ENCODE measurements at regions not wholly inside any gene's neighbourhood (a gene's known extent, or its start where the extent isn't known, plus 50 kb on each side); places are given as distances from the start of the nearest gene placed in this dataset.

DNA sequence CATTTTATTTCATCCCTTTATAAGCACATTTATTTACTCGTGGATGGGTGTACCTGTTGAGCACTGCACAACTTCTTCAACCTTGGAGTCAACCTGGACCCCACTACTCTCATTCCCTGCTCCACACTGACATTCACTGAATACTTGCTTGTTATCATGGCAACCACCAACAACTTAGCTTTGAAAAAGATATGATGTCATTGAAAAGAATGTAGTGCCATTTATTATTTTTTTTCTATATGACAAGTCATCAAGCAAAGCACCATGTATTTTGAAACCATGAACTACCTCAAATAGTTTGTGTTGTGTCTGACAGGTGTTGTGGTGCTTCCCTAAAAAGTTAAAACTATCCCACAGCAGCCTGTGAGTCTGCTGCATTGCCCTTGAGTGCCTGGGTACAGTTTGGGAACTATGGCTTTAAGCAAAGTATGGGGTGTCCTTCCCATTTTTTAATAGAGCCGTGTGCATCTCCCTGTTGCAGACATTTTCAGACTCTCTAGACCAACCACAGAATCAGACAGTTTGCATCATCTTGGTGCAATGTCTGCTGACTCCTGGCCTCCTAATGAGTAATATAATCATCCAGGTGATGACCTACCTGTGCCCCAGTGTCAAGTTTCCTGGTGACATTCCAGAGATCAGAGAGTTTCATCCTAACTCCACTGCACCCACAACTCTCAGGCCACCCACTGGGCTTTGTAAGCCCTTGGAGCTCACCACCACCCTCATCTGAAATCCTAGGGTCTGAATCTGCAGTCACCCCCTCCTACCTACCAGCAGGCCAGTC is 339.7 kb upstream of the PROX1 start:
- no peak for DNase-seq (ENCODE audit: low spot score)

DNA sequence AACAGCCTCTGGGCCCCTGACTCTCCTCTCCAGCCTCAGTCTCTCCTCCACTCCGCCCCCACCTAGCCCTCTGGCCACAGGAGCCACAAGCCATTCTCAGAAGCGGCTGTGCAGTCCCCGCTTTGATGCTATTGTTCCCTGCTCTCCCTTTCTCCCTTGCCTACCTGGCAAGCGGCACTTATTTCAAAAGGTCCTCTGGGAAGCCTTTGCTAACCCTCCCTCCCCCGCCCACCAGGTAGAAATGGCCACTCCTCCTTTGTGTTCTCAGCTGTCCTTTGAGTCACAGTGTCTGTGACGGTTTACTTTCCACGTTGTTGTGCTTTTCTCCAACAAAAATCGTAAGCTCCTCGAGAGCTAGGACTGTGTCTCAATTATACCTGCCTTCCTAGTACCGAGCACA is 338.4 kb upstream of the PROX1 start:
- no peak for DNase-seq (ENCODE audit: low spot score)

DNA sequence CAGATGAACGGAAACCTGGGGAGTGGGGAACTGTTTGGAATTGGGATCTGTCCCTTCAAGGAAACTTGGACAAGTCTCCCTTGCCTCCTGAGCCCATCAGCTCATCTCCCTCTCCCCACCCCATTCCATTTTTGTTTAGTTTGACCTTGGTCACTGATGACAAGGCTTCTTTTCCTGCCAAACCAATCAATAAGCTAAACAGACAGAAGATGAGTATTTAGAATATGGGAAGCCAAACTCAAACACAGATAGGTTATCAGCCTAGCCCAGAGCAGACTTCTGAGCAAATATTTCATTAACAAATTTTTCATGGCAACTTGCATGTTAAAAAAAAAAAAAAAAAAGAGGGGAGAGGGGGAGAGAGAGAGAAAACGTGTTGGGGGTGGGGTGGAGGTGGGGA is 337.2 kb upstream of the PROX1 start:
- no peak for DNase-seq (ENCODE audit: low spot score)

DNA sequence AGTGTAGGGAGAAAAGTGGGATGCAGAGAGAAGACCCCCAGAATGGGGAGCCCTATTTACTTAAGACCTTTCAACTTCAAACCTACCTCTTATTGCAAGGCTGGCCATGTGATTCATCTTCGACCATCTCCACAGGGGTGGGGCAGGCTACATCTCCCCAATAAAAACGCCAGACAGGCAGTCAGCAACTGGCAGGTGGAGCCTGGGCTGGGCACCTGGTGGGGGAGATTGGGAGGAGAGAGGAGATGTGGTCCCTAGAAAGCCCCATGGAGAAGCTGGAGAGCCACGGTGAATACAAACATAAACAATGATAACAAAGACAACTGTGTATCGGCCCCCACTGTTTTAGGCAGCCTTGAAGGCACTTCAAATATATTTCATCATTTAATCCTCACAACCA is 336.7 kb upstream of the PROX1 start:
- DNase-seq (ENCODE audit: low spot score), result no peak

DNA sequence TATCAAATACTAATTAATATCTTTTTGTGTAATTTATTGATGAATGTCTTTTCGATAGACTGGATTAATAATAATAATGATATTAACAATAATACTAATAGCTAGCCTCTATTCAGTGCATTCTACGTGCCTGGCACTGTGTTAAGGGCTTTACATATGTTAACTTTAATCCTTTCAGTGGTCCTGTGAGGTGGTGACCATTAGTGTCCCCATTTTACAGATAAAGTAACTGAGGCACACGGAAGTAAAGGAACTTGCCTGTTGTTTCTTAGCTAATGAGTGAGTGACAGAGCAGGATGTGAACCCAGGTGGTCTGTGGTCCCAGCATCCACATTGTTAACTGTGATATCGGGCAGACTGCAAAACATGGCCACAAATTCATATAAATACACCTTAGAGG is 335.7 kb upstream of the PROX1 start:
- DNase-seq (ENCODE audit: low spot score), result no peak

DNA sequence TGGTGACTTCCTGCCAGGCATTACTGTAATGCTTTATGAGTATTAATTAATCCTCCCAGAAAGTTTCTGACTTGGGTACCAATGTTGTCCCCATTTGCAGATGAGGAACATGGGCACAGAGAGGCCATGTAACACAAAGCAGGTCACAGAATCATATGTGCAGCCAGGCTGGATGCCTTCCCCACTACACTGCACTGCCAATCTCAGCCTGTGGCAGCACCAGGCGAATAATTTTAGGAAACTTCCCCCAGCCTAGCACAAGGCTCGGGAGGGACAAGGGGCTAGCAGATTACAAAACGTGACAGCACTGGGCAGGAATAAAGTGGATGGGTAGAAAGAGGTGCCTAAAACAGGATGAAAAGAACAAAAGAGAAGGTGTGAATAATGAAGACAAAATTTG is 331.7 kb upstream of the PROX1 start:
- DNase-seq (ENCODE audit: low spot score), result no peak

- no peak for DNase-seq (ENCODE audit: low spot score)
Observed at GRCh38 chr1:213656503-213656902, 331.3 kb upstream of the PROX1 start.

DNA sequence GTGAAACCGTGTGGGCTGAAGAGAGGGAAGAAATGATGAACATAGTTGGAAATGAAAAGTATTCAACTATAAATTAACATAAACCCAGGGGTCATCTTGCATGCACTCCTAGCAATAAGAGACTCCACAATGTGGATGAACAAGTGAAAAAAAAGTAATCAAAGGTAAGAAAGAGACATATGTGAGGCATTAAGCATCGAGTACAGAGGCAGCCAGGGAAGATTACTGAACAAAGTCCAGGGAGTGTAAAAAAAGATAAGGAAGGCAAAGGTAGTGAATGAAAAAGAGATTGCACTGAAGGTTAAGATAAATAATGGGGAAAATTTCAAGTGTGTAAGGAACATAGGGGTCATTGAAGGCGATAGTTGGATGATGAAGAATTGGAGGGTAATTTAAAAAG is 330.8 kb upstream of the PROX1 start:
- DNase-seq (ENCODE audit: low spot score), result no peak

DNA sequence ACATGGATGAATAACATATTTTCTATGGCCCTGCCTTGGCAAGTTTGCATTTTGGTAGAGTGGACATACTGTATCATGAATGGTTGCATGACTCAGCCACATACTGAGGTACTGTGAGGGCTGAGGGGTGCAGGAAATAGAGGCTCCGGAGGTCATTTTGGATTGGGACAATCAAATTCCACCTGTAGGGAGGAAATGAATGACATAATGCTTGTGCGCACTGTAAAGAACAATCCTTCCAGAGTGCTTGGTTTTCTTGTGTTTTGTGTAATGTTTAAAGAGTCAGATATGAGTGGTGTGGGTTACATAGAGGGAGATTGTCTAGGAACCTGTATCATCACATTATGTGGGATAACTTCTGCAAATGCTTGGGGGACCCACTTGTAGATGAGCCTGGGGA is 329.9 kb upstream of the PROX1 start:
- no peak for DNase-seq (ENCODE audit: low spot score)

DNA sequence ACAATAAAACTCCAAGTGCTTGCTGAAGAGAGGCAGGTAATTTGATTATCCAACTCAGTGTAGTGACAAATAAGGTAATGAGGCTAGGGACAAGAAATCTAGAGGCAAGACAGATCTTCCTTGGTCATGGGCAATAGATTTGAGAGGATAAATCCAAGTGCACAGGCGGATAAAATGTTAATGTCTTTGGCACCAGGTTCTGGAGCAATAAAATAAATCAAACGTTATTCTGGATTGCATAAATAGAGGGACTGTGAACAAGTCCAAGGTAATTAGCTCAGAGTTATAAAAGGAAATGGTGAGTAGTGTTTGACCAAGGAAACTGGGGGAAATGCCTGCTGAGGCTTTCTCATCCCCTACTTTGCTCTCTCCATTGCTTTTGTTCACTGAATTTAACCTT is 329.3 kb upstream of the PROX1 start:
- no peak for DNase-seq (ENCODE audit: low spot score)

DNA sequence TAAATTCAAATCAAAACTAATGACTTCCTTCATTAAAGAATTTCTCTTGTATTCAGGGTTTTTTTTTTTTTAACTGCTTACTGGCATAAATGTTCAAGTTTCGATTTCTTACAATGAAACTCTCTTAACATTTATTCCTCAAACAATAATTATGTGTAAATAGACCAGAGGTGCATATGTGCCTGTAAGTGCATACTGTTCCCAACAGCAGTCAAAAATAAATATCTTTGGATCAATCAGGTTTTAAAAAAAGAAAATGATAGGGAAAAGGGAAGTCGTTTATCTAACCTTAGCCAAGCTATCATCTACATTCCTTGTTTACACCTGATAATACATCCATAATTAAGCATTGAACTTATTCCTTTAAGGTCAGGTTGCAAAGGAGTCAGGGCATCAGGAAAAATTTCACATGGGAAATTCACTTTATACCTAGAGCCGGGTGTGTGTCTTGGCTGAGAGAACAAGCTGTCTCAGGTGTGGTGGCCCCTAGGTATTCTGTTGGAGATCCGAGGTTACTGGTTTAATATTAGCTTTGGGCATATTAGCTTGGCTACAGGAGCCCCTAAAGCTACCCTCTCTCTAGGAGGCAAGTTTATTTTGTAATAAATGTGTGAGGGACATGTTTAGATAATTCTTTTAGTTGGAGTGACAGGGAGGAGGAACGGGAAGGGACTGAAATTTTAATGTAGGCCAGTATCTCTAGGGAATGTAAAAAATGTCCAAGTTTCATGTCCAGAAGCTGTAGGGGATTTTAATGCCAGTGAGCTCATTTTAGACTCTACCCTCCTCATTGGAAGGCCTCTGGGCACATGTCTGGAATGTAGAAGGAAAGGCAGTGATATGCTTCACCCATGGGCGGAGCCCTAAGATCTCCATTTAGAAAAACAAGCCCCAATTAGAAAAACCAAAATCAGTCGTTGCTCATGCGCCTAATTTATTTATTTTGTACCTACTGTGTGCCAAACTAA is 327.9 kb upstream of the PROX1 start:
- DNase-seq (ENCODE audit: low spot score), result no peak

DNA sequence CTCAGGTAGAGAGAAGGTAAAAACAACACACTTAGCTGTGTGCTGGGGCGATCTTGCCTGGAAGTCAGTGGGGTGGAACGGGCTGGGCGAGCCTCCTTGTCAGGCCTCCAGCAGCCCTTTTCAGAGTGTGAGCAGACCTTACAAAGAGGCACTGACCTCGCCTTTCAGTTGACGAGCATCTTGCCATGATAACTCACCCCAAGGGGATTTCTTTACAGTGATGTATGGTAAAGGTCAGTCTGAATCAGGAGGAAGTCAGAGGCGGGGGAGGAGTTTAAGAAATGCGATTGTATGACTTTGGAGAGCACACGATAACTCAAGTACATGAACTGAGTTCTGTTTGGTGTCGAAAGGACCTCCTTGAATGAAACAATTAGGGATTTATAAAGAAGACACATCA is 326.5 kb upstream of the PROX1 start:
- DNase-seq (ENCODE audit: low spot score), result no peak

DNA sequence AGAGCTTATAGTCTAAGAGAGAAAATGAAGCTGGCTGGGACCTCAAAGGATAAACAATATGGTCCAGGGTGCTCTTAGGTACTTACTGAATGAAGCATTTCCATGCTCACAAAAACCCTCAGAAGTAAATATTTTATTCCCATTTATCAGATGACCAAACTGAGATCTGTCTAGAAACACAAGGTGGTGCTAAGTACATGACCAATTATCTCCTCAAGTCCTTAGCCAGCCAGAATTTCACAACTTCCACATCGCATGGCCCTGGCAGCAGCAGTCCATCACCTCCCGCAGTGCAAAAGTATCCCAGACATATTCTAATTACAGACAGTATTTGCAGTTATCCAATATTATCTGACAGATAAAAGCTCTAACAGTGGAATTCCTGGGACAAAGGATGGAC is 321.7 kb upstream of the PROX1 start:
- no peak for DNase-seq (ENCODE audit: low spot score)

DNA sequence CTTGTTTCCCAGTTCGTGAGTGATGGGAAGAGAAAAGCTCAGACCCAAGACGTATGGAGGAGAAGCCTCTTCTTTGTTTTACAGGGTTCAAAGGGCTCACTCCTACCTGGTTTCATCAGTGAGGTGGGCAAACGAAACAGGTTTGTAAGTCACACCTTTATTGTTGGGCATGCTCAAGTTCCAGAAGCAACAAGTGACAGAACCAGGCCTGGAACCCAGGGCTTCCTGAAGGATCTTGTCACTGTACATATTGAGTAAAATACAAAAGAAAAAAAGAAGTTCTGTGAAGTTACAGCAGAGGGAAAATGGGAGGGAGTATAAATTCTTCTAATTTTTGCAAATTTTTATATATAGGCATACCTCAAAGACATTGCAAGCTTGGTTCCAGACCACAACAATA is 320.9 kb upstream of the PROX1 start:
- DNase-seq (ENCODE audit: low spot score), result no peak

DNA sequence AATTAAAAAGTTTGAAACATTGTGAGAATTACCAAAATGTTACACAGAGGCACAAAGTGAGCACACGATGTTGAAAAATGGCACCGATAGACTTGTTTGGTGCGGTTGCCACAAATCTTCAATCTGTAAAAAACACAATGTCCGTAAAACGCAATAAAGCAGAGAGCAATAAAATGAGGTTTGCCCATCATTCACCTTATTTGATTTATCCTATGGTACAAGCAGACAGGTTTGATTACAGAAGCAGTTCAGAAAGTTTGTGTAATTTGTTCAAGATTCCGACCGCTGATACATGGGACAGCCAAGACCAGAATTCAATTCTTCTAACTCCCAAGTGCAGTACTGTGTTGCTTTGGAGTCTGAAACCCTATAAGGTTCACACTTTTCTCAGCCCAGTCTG is 318.3 kb upstream of the PROX1 start:
- no peak for DNase-seq (ENCODE audit: low spot score)

- DNase-seq (ENCODE audit: low spot score), result no peak
Observed at GRCh38 chr1:213669964-213670691, 317.6 kb upstream of the PROX1 start.

- DNase-seq (ENCODE audit: low spot score), result no peak
Observed at GRCh38 chr1:213670692-213671023, 317.1 kb upstream of the PROX1 start.

DNA sequence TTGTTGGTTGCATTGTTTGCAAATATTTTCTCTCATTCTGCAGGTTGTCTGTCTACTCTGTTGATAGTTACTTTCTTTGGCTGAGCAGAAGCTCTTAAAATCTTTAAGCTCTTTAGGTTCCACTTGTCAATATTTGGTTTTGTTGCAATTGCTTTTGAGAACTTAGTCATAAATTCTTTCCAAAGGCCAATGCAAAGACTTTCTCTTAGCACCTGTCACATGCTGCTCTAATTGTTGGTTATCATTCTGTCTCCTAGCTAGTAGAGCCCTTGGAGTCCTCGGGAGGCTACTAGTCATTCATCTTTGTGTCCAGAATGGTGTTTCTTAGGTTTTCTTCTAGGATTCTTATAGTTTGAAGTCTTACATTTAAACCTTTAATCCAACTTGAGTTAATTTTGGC is 312.7 kb upstream of the PROX1 start:
- DNase-seq (ENCODE audit: low spot score), result no peak

- DNase-seq (ENCODE audit: low spot score), result no peak
Observed at GRCh38 chr1:213676736-213677135, 311.0 kb upstream of the PROX1 start.

- no peak for DNase-seq (ENCODE audit: low spot score)
Observed at GRCh38 chr1:213678348-213678747, 309.4 kb upstream of the PROX1 start.

GRCh38 chr1:213678753-213679152 is 309.0 kb upstream of the PROX1 start:
- no peak for DNase-seq (ENCODE audit: low spot score)

- no peak for DNase-seq (ENCODE audit: low spot score)
Observed at GRCh38 chr1:213679153-213679552, 308.6 kb upstream of the PROX1 start.
